ENCODE measurements at regions not wholly inside any gene's neighbourhood (a gene's known extent, or its start where the extent isn't known, plus 50 kb on each side); places are given as distances from the start of the nearest gene placed in this dataset.

- Histone ChIP-seq H3K27ac (no peak overlapping the region), H3K27me3 (no peaks in the 10 kb centered on the region), H3K4me1 (no peaks in the 10 kb centered on the region), H3K9me3 (peaks cover 0 to 4% (median 0%) of the 10 kb centered on the region in 11 donors), H3K36me3 (no peaks in the 10 kb centered on the region), H3K4me3 (no peak overlapping the region)
- TF ChIP-seq CTCF (IDR thresholded peaks at IDR 0.05) = no peak
- no peak for DNase-seq
- ATAC-seq = no peak
- intact Hi-C loops (cut with DNase I) = no loop called here
Observed at GRCh38 chr17:70976447-70976846, 807.1 kb downstream of the KCNJ2 start.

- ATAC-seq (no peak), DNase-seq (no peak)
- H3K4me1 ChIP-seq = no peaks in the 10 kb centered on the region
- intact Hi-C loops (cut with DNase I) = loop anchor here in 1 of 10 donors (5.0 kb wide), 1 partner anchor 47 kb away; no protein-coding TSS in a partner anchor
- no peaks in the 10 kb centered on the region for H3K36me3 ChIP-seq
- H3K4me3 ChIP-seq = no peak overlapping the region
- H3K27me3 ChIP-seq = no peaks in the 10 kb centered on the region
- peaks cover 0 to 38% (median 9%) of the 10 kb centered on the region in 11 donors for H3K9me3 ChIP-seq
- WGBS, 2 donors = 91 to 98% methylated on average over 3 of the region's 3 CpGs
- TF ChIP-seq CTCF (IDR thresholded peaks at IDR 0.05) = no peak
- no peak overlapping the region for H3K27ac ChIP-seq
Observed at GRCh38 chr17:70984873-70985272, 815.5 kb downstream of the KCNJ2 start.

DNA sequence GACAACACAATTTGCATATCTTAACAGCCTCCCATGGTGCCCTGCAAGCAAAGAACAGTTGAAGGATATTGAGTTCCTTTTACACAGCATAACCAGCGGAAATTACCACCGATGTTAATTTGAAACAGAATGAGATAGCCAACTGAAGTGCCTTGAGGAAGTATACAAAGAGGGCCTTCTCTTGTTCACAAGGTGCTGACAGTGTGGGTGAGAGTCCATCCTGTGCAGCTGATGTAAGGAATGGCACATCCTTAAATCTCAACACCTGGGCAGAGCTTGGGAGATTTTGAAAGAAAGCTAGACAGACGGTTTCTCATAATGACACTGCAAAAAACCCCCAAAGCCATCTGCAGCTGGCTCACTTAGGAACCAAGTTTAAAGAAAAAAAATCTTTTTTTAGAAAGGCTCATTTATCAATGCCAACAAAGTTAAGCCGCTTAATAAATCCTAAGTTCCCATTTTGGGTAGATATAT, 818.6 kb downstream of the KCNJ2 start:
- no peak for TF ChIP-seq CTCF (IDR thresholded peaks at IDR 0.05)
- no peak for DNase-seq
- 42% methylated on average over 4 of the region's 4 CpGs for WGBS, 2 donors
- no peaks in the 10 kb centered on the region for H3K36me3 ChIP-seq
- no peak overlapping the region for H3K27ac ChIP-seq
- ATAC-seq = no peak
- no peaks in the 10 kb centered on the region for H3K4me1 ChIP-seq
- intact Hi-C loops (cut with DNase I) = no loop called here
- peaks cover 0 to 42% (median 9%) of the 10 kb centered on the region in 11 donors for H3K9me3 ChIP-seq
- H3K27me3 ChIP-seq = no peaks in the 10 kb centered on the region
- no peak overlapping the region for H3K4me3 ChIP-seq

DNA sequence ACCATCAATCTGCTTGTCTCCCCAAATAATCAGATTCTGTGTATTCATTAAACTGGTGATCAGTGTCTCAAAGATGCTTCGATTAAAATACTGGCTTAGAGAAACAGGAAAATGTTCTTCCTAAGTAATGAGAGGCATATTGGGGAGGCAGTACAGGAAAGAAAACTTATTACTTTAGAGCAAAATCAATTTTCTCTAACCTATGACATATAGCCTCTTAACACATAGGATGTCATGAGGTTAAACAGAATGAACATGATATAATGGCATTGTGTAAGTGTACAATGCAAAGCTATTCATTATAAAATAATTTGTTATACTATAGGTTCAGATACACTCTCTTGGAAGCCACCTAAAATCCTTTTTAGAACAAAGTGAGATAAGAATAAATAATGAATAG, 819.3 kb downstream of the KCNJ2 start:
- Histone ChIP-seq H3K36me3 (no peaks in the 10 kb centered on the region), H3K4me1 (no peaks in the 10 kb centered on the region), H3K27me3 (no peaks in the 10 kb centered on the region), H3K27ac (no peak overlapping the region), H3K4me3 (no peak overlapping the region), H3K9me3 (peaks cover 0 to 37% (median 9%) of the 10 kb centered on the region in 11 donors)
- DNase-seq = no peak
- intact Hi-C loops (cut with DNase I) = no loop called here
- TF ChIP-seq CTCF (IDR thresholded peaks at IDR 0.05) = no peak
- 79 to 86% methylated on average over 1 of the region's 1 CpG for WGBS, 2 donors
- no peak for ATAC-seq
